Hippocampal formation (tissue), 2 donors: ENCODE measurements at regions not wholly inside any gene's neighbourhood (a gene's known extent, or its start where the extent isn't known, plus 50 kb on each side); places are given as distances from the start of the nearest gene placed in this dataset.
"Not testable (repeated sequence)": the region's sequence is repeated elsewhere in the genome, so short reads cannot be mapped to it uniquely, and the experiment has no call there.

Source experiments
- DNase-seq, 2 donors: peaks; one replicate each; lab custom pipeline; 2025; lab: John Stamatoyannopoulos, UW

DNA sequence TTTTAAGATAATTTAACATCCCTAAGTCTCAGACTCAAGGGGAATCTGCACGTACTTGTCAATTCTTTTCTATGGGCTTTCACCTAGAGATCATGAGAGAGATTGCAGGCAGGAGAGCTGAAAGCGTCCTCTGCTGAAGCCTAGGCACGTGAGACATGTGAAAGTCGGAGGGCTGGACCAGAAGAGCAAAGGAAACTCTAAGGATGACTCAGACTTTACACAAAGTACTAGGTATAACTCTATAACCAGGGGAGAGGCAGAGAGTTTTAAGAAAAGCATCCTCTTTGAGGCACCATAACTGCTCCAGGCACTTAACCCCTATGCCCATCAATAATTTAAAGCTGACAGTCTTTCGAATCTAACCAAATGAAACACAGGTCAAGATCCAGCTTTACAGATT is 436.6 kb downstream of the VGLL3 start:
- DNase-seq: no peak

DNA sequence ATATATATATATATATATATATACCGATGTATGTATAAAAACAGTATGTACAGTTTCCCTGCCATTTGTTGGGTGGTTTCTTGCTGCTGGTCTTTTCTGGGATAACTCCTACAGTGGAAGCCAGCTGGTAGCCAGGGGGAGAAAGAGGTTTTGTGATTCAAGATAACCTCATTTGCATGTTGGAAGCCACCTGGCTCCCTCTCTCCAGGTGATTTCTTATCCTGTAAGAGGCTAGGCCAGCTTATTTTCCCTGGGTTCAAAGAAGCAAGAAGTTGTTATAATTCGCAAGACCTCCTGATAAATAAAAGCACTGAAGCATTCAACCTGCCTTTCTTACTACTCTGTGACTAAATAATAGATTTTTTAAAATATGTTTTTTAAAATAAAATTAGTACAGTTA is 443.3 kb downstream of the VGLL3 start:
- DNase-seq: no peak

DNA sequence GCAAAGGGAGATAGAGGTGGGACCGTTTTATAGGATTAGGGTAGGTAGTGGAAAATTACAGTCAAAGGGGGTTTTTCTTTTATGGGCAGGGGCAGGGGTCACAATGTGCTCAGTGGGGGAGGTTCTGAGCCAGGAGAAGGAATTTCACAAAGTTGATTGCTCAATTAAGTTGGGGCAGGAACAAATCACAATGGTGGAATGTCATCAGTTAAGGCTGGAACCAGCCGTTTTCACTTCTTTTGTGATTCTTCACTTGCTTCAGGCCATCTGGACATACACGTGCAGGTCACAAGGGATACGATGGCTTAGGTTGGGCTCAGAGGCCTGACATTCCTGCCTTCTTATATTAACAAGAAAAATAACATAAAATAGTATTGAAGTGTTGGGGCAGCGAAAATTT is 453.8 kb downstream of the VGLL3 start:
- DNase-seq: no peak

DNA sequence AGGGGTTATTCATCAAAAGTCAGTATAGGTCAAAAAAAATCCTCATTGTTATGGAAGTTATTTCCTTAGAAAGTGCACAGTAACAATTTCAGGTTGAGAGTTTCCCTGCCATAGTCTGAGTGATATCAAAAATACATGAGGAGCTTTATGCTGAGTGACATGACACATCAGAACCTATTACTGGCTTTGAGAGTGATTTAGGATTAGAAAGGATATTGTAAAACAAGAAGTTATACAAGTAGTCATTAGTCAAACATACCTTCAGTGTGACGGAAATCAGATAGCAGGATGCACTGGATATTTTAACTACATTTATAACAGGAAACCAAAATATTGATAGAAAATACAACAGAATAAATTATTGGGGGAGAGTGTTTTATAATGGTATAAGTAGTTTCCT is 471.1 kb downstream of the VGLL3 start:
- no peak for DNase-seq

DNA sequence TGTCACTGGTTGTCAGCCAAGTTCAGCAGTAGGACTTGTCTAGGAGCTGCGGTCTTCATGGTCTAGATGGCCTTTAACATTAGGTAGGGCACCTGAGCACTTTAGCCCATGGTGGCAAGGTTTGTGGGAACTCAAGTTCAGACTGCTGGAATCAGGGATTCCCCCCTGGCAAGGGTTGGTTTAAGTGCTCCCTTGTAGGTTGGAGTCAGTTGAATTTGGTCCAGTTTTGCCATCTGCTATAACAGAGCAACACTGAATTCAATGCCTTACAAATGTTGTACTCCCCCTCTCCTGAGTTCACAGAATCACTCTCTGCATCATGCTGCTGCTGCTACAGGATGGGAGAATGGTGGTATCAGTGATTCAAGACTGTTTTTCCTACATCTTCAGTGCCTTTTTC is 509.3 kb downstream of the VGLL3 start:
- no peak for DNase-seq

DNA sequence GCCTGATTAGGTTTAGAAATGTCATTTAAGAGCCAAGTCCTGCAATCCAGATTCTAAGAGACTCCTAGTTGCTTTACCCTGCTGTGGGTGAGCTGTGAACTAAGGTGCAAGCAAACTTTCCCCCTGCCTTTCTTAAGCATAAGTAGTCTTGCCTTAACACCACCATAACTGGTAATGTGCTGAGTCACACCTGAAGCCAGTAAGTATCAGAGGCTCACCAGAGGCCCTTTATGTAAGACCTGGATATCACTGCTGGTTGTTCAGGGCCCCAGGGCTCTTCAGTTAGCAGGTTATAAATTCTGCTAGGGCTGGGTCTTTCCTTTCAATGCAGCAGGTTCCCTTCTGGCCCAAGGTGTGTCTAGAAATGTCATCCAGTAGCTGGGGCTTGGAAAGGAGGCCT is 509.9 kb downstream of the VGLL3 start:
- no peak for DNase-seq

DNA sequence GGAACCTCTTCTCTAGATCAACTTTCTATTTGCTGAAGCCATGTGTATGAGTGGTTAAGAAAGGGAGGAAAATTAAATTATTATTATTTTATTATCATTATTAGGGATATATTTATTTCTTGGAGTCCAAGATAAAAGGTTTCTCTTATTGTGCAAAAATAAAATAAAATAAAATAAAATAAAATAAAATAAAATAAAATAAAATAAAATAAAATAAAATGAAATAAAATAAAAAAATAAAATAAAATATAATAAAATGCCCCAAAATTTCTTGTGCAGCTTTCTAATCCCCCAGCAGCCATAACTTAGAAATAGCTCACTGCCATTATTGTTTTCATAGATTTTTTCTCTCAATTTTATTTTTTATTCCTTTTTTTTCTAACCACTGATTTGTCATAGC is 526.8 kb downstream of the VGLL3 start:
- no peak for DNase-seq

DNA sequence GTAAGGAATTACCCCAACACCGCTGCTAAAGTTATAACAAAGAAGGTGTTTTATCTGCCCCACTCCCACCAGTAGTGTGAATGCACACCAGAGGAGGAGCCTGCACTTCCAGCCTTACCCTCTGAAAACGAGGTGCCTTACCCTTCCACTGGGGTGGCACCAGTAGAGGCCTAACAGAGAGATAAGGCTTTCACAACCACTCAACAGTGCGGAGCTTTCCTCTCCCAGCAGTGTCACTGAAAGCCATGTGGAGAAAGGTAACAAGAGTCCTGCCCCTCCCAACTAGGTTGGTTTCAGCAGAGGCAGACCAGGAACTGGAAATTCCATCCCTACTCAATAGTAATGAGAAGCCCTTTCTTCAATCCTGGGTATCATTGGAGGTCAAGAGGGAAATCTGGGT is 539.2 kb downstream of the VGLL3 start:
- no peak for DNase-seq

DNA sequence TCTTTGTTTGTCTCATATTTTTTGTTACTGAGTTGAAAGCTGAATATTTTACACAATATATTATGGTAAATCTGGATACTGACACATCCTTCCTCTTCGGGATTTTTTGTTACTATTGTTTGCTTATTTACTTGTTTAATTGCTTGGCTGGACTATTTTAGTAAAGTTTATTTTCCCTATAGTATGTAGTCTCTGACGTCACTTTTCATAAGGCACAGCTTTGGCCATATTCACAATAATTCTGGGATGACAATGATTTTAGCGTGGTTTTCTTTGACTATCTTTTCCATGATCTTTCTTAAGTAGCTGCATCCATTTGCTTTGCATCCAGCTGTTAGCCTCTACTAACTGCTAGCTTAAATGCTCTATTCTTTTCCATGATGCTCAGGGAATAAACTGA is 552.4 kb downstream of the VGLL3 start:
- DNase-seq: no peak

DNA sequence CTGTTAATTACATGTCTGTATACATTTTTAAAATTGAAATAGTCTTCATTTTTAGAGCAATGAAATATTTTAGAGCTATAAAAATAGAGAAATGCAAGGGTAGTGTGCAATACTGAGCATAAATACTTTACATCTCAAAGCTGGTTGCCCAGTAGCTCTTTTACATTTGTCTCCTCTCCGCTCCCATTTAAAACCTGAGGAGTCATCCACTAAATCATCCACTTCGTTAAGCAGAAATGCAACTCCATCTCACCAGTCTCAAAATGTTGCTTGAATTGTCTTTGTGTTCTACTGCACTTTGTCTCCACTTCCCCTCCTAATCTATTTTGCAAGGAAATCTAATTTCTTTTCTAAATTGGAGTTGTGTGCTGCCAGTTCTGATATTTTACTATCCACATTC is 563.6 kb downstream of the VGLL3 start:
- DNase-seq: no peak

DNA sequence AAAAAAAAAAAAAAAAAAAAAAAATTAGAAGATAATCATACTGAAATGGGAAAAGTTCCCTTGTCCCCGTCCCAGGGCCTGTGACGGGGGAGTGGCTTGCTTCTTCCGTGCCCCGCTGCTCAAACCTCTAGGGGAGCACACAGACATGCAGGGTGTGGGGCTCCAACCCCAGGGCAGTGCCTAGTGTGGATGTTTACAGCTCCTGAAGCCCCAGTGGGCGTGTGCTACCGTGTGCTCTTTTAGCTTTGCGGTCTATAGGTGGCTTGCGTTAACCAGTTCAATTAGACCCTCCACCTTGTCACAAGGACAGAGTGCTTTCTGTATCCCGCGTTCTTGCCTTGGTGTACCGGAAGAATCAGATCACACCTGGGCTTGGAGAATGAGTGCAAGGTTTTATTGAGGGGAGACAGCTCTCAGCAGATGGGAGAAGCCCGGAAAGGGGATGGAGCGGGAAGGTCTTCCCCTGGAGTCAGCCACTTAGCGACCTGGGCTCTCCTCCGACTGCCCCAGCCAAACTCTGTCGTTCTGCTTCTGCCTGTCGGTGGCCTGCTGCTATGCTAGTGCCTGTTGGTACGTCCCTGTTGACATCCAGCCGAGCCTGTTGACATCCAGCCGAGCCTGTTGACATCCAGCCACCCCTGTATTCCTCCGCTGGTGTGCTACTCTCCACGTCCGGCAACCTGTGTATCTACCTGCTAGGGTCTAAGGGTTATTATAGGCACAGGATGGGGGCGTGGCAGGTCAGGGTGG is 569.8 kb downstream of the VGLL3 start:
- no peak for DNase-seq

DNA sequence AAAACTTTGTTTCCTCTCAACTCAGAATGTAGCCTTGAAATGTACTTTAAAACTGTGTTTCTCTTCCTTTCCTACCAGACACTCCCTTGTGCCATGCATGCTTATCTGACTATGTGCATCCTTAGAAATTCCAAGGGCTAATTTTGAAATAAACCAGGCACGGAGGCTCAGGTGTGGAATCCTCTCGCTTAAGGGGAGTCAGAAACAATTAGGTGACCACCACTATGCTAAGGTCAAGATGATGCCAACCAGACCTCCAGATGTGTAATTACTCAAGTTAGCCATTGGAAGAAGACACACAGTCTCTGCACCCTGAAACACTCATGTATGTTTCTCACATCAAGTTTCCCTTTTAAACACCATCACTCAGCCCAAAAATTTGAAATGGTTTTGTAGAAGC is 572.1 kb downstream of the VGLL3 start:
- no peak for DNase-seq

DNA sequence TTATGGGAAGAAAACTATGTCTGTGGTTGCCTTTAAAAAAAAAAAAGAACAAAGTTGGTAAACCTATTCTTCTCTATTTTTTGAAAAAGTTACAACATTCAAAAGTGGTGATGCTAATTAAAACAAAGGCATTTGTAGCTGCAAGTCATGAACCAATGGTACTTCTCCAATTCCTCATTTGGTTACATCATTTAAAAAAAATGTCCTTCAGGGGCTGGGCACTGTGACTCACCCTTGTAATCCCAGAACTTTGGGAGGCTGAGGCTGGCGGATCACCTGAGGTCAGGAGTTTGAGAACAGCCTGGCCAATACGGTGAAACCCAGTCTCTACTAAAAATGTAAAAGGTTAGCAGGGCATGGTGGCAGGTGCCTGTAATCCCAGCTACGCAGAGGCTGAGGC is 574.6 kb downstream of the VGLL3 start:
- no peak for DNase-seq

DNA sequence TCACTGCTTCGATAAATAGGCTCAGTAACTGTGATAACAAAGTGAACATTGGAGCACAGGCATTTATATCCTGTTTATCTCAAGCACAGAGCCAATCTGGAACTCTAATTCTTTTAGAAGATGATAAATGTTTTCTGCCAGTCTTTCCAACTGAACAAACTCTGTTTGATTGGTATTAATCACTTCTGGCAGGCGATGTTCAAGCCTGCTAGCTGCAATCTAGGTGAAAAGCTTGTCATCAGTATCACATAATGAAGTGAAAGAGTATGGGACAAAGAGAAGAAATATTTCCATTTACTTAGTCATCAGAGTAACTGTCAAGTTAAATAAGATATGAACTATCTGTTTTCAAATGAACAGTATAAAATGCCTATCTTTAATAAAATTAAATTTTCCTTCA is 577.3 kb downstream of the VGLL3 start:
- DNase-seq: no peak

DNA sequence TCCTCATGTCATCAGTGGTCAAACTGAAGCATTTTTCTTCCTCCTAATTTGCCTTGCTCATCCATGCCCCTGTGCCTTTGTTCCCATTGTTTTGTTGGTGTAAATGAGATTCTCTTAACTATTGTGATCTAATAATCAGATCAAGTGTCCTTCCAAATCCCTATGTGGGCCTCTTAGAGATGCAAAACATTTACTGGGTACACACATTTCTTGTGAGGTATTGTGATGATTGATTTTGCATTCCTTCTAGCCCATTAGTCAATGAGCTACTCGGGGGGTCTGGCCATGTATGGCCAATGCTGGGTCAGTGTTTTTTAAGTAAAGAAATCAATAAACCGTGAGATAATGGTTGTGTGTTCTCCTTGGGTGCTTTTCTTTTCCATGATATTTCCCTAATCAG is 580.4 kb downstream of the VGLL3 start:
- no peak for DNase-seq

DNA sequence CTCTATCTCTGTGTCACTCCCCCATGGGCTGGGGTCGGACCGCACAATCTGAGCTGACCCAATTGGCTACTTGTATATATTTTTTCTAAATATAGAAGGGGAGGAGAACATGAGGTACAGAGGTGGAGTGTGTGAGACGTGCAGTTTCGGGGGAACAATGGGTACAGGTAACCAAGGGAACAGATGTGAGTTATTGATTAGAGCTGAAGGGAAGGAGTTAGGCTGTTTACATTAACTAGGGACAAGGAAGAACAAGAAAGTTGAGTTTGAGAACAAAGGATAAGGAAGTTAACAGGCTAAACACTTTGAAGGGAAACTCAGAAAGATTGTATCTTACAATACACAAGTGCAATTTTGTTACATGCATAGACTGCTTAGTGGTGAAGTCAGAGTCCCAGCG is 601.2 kb downstream of the VGLL3 start:
- DNase-seq: not testable (repeated sequence)

DNA sequence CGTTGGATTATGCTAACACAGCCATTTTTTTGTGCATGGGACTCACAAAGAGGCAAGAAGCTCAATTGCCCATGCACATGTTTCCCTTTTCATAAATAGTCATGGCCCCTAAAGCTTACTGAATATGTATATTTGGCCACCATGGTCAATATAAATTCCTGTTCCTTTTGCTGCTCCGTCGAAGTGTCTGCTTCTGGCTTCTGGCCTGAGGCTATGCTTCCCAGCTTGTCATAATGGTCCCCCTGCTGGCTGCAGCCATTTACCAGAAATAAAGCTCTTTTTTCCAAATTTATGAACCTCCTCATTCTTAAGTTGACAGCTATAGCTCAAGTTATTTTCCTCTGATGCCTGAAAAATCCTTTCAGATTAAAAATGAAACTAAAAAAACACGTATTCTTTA is 602.1 kb downstream of the VGLL3 start:
- DNase-seq: no peak

DNA sequence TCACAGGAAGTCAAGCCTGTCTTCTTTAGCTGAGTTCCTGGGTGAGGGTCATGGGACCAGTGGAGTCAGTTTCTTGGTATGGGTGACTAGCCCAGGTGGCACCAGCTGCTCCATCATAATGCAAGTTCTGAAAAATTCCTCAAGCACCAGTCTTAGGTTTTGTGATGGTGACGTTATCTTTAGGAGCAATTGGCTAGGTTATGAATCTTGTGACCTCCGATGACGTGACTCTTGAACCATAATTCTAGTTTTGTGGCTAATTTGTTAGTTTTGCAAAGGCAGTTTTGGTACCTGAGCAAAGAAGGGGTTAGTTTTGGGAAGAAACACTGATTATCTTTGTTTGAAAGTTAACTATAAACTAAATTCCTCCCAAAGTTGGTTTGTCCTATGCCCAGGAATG is 608.4 kb downstream of the VGLL3 start:
- DNase-seq: no peak

DNA sequence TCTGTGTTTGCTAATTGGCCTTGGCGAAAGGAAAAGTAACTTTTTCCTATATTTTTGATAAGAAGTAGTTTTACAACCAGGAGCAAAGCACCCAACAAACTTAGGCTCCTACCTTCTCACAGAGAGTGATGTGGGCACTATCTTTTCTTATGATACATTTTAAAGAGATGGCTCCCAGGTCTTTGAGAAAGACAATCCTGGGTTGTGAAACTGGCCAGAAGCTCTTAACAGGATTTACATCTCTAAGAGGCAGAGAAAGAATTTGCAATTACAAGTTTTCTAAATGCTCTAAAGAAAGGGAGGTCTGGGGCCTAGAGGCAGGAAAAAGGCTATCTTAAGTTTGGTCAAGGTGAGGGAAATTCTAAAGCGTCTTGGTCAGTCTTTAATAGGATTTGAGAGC is 609.7 kb downstream of the VGLL3 start:
- DNase-seq: no peak

DNA sequence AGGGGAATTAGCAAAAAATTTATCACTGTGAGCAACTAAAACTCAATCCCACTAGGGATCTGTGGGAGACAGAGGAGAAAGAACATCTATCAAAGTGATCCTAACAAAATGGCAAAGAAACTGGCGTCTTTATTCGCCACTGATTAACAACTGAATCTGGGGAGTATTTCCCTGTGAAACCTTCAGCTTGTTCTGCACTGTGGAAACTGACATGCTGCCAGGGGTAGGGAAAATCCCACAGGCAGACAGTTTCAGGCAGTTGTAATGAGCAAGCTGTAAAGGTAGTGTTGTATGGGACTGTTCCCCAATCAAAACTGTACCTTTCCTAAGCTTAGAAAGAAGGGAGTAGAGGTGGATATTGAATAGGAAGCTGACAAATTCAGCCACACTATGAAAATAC is 611.7 kb downstream of the VGLL3 start:
- DNase-seq: no peak

DNA sequence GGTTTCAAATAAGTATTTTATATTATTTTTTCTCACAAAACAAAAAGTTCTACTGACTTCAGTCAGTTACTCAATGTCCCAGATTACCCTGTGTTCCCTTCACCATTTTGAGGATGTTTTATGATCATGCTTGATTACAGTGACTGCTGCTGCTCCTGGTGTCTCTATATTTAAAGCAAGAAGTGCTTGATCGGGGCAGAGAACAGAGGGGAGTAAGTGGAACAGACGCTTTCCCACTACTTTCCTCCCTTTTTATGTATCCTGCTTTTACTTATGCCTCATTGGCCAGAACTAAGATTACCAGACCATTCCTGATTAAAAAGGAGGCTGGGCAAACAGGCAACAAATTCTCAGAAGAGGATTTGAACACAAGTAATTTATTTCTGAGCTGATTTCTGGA is 612.1 kb downstream of the VGLL3 start:
- DNase-seq: no peak

DNA sequence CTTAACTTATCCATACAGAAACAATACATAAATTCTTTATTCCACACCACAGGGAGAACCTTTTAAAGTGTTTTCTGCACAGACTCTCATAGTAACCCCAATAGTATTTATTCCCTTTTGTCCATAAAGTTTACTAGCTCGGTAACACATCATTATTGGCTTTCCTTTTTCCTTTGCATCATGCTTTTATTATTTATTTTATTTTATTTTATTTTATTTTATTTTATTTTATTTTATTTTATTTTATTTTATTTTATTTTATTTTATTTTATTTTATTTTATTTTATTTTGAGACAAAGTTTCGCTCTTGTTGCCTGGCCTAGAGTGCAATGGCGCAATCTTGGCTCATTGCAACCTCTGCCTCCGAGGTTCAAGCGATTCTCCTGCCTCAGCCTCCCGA is 655.4 kb downstream of the VGLL3 start:
- not testable (repeated sequence) for DNase-seq

DNA sequence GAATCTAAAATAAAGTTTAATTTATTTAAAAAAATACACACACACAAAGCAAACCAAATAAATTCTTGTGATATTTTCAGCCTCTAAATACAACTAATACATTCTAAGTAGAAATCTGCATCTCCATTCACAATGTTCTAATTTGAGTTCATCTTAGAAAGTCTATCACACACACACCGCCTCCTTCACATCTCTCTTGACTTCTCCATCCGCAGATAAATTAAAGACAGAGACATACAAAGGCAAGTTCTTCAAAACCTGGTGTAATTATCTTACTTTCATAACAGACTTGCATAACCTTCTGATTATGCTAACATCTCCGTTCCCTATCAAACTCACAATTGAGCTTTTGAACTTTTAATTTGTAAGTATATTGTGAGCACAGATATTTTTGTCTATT is 657.3 kb downstream of the VGLL3 start:
- DNase-seq: no peak

DNA sequence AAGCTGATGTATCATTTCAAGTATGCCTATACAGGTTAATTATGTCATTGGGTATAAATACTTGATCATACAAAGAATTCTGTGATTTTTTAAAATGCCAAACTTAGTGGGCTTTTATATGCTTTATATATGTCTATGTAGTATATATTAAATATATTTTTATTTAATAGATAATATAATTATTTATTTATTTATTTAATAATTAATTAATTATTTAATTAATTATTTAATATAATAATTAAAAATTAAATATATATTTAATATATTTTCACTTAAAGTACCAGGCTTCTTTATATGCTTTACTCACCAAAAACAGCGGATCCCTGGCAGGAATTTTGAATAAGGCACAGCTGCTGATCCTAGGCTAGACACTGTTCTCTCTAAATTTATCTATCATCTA is 687.0 kb downstream of the VGLL3 start:
- DNase-seq: no peak
